Right kidney (tissue), 1 donor: ENCODE measurements at regions not wholly inside any gene's neighbourhood (a gene's known extent, or its start where the extent isn't known, plus 50 kb on each side); places are given as distances from the start of the nearest gene placed in this dataset.
"Not testable (repeated sequence)": the region's sequence is repeated elsewhere in the genome, so short reads cannot be mapped to it uniquely, and the experiment has no call there.

Experiments
- DNase-seq: peaks from one replicate; pipeline ENCODE4 v3.0.0-alpha.2; 2016

GRCh38 chr5:155714435-155714834 lies 612.5 kb upstream of the SGCD start:
- DNase-seq, result not testable (repeated sequence)

GRCh38 chr5:155726267-155726666 lies 600.7 kb upstream of the SGCD start:
- DNase-seq, result peak; percentile 39

- peak; percentile 26 for DNase-seq
Measured at GRCh38 chr5:155727512-155728145, 599.3 kb upstream of the SGCD start.

GRCh38 chr5:155728146-155728856 lies 598.7 kb upstream of the SGCD start:
- DNase-seq, result peak; percentile 83

GRCh38 chr5:155728857-155729683 lies 597.9 kb upstream of the SGCD start:
- no peak for DNase-seq

- peak; percentile 22 for DNase-seq
Measured at GRCh38 chr5:155729684-155730059, 597.3 kb upstream of the SGCD start.

- DNase-seq, result no peak
Measured at GRCh38 chr5:155732587-155733376, 594.2 kb upstream of the SGCD start.

- no peak for DNase-seq
Measured at GRCh38 chr5:155733935-155734334, 593.0 kb upstream of the SGCD start.

- DNase-seq, result no peak
Measured at GRCh38 chr5:155735388-155735787, 591.6 kb upstream of the SGCD start.

GRCh38 chr5:155738616-155739015 lies 588.3 kb upstream of the SGCD start:
- DNase-seq, result no peak

- DNase-seq, result no peak
Measured at GRCh38 chr5:155746367-155747038, 580.5 kb upstream of the SGCD start.

GRCh38 chr5:155750101-155750500 lies 576.9 kb upstream of the SGCD start:
- no peak for DNase-seq

- no peak for DNase-seq
Measured at GRCh38 chr5:155750571-155750970, 576.4 kb upstream of the SGCD start.

GRCh38 chr5:155753943-155754581 lies 572.9 kb upstream of the SGCD start:
- no peak for DNase-seq

- no peak for DNase-seq
Measured at GRCh38 chr5:155759252-155759651, 567.7 kb upstream of the SGCD start.

- no peak for DNase-seq
Measured at GRCh38 chr5:155759984-155760383, 567.0 kb upstream of the SGCD start.

- DNase-seq, result no peak
Measured at GRCh38 chr5:155761502-155761901, 565.5 kb upstream of the SGCD start.

- DNase-seq, result no peak
Measured at GRCh38 chr5:155765715-155766114, 561.2 kb upstream of the SGCD start.

GRCh38 chr5:155767470-155767869 lies 559.5 kb upstream of the SGCD start:
- no peak for DNase-seq

- no peak for DNase-seq
Measured at GRCh38 chr5:155768332-155768731, 558.6 kb upstream of the SGCD start.

- DNase-seq, result no peak
Measured at GRCh38 chr5:155772009-155772662, 554.8 kb upstream of the SGCD start.
